ENCODE measurements at regions not wholly inside any gene's neighbourhood (a gene's known extent, or its start where the extent isn't known, plus 50 kb on each side); places are given as distances from the start of the nearest gene placed in this dataset.
"Not testable (repeated sequence)": the region's sequence is repeated elsewhere in the genome, so short reads cannot be mapped to it uniquely, and the experiment has no call there.

- Mint-ChIP-seq H3K27ac (ENCODE audit: unreplicated experiment) (no peak overlapping the region), H3K27me3 (ENCODE audit: unreplicated experiment) (no peaks in the 10 kb centered on the region), H3K4me1 (ENCODE audit: low read depth, unreplicated experiment) (no peaks in the 10 kb centered on the region), H3K9me3 (ENCODE audit: unreplicated experiment) (no peaks in the 10 kb centered on the region), H3K36me3 (ENCODE audit: unreplicated experiment) (no peaks in the 10 kb centered on the region), H3K4me3 (ENCODE audit: unreplicated experiment) (no peak overlapping the region)
- no peak for DNase-seq
- TF ChIP-seq CTCF (IDR thresholded peaks at IDR 0.05; ENCODE audit: partially characterized antibody, unreplicated experiment), result no peak
Observed at GRCh38 chr13:44649834-44650233, 73.7 kb upstream of the TSC22D1 start.

DNA sequence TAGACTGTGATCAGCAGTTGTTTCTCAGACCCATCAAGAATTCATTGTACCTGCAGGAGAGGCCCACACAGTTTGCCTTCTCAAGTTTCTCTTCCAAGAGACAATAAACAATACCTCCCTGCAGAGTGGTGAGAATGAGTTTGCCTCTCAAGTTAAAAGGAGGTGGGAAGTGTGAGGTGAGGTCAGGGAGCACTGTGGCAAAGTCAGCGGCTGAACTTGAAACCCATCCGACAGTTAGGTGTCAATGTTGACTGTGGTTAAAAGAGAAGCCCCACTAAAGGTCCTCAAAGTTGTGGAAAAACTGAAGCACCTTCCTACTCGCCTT, 72.9 kb upstream of the TSC22D1 start:
- Mint-ChIP-seq H3K9me3 (ENCODE audit: unreplicated experiment) (no peaks in the 10 kb centered on the region), H3K27ac (ENCODE audit: unreplicated experiment) (no peak overlapping the region), H3K36me3 (ENCODE audit: unreplicated experiment) (no peaks in the 10 kb centered on the region), H3K4me3 (ENCODE audit: unreplicated experiment) (no peak overlapping the region), H3K27me3 (ENCODE audit: unreplicated experiment) (no peaks in the 10 kb centered on the region), H3K4me1 (ENCODE audit: low read depth, unreplicated experiment) (no peaks in the 10 kb centered on the region)
- no peak for TF ChIP-seq CTCF (IDR thresholded peaks at IDR 0.05; ENCODE audit: partially characterized antibody, unreplicated experiment)
- no peak for DNase-seq

- Mint-ChIP-seq H3K9me3 (ENCODE audit: unreplicated experiment) (no peaks in the 10 kb centered on the region), H3K36me3 (ENCODE audit: unreplicated experiment) (no peaks in the 10 kb centered on the region), H3K27me3 (ENCODE audit: unreplicated experiment) (no peaks in the 10 kb centered on the region), H3K4me1 (ENCODE audit: low read depth, unreplicated experiment) (no peaks in the 10 kb centered on the region), H3K4me3 (ENCODE audit: unreplicated experiment) (no peak overlapping the region), H3K27ac (ENCODE audit: unreplicated experiment) (no peak overlapping the region)
- DNase-seq, result no peak
- TF ChIP-seq CTCF (IDR thresholded peaks at IDR 0.05; ENCODE audit: partially characterized antibody, unreplicated experiment), result peak; percentile 71
Observed at GRCh38 chr13:44648392-44649103, 72.4 kb upstream of the TSC22D1 start.

DNA sequence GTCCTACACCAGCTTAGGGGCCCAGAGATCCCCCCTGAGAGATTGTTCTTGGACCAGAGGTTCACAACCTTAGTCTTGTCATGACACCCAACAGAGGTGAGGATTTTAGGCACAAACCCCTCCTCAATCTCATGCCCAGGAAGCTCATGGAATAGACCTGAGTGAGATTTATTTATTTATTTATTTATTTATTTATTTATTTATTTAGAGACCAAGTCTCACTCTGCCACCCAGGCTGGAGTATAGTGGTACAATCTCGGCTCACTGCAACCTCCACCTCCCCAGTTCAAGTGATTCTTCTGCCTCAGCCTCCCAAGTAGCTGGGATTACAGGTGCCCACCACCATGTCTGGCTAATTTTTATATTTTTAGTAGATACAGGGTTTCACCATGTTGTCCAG, 71.4 kb upstream of the TSC22D1 start:
- not testable (repeated sequence) for H3K9me3 Mint-ChIP-seq (ENCODE audit: unreplicated experiment); H3K4me1 Mint-ChIP-seq (ENCODE audit: low read depth, unreplicated experiment); DNase-seq; H3K27ac Mint-ChIP-seq (ENCODE audit: unreplicated experiment); H3K4me3 Mint-ChIP-seq (ENCODE audit: unreplicated experiment); H3K36me3 Mint-ChIP-seq (ENCODE audit: unreplicated experiment); H3K27me3 Mint-ChIP-seq (ENCODE audit: unreplicated experiment)

DNA sequence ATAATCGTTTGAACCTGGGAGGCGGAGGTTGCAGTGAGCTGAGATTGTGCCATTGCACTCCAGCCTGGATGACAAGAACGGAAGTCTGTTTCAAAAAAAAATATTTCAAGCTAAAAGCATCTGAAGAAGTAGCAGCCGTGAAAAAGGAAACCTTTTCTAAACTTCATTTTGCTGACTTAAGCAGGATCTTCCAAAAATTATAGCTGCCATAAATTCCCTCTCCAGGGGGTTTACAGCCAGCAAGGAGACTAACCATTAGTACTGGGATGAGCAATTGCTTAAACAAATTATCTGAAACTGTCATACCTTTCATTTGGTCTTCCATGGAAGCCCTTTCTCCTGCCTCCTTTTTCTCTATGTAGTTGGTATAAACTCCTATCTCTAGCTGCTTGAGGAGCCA, 69.9 kb upstream of the TSC22D1 start:
- Mint-ChIP-seq H3K4me3 (ENCODE audit: unreplicated experiment) (no peak overlapping the region), H3K9me3 (ENCODE audit: unreplicated experiment) (no peaks in the 10 kb centered on the region), H3K27me3 (ENCODE audit: unreplicated experiment) (no peaks in the 10 kb centered on the region), H3K36me3 (ENCODE audit: unreplicated experiment) (no peaks in the 10 kb centered on the region), H3K27ac (ENCODE audit: unreplicated experiment) (no peak overlapping the region), H3K4me1 (ENCODE audit: low read depth, unreplicated experiment) (no peaks in the 10 kb centered on the region)
- DNase-seq, result no peak
- TF ChIP-seq CTCF (IDR thresholded peaks at IDR 0.05; ENCODE audit: partially characterized antibody, unreplicated experiment), result no peak
